ENCODE measurements at regions not wholly inside any gene's neighbourhood (a gene's known extent, or its start where the extent isn't known, plus 50 kb on each side); places are given as distances from the start of the nearest gene placed in this dataset.
A peak's percentile ranks its signal among the peaks of the same experiment; 100 is the strongest.

DNA sequence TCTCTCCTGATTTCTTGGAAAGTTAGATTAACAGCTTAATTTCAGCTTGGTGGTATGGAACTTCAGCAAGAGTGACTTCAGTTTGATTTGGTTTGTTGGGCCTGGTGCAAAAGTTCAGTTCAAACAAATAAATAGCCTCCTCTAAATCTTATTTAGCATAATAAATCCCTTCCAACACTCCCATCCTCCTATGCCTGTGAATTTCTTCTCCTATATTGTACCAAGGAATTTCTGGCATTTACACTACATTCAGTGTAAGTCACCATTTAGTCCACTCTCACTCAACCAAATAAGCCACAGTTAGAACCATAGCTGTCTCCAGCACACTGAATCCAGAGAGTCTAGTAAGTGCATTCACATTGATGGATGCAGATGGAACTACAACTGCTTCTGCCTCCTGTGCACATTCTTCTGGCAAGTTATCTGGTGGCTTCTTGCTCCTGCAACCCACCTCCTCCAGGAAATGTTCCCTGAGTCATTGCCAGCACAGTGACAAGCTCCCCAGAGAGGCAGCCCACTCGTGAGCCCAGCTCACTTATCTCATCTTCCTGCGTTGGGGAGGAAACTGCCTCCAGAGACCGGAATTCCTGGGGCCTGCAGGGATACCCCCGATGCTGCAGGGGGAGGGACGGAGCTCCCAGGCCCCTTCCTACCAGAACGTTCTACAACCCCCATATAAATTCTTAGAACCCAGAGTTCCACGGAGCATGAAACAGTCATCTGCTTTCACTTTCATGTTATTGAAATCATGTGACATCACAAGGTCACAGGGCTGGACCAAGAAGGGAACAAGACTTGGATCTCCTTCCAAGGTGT lies 318.3 kb downstream of the PHKB start:
- intact Hi-C loops (cut with micrococcal nuclease; ENCODE audit: unreplicated experiment): no loop called here
- DNase-seq (ENCODE audit: low spot score): no peak
- Histone ChIP-seq H3K36me3 (ENCODE audit: insufficient read depth, low read length) (no peaks in the 10 kb centered on the region), H3K79me2 (ENCODE audit: insufficient read depth, low read depth, low read length) (no peaks in the 10 kb centered on the region), H3K9me2 (ENCODE audit: insufficient read depth, low read length) (no peaks in the 10 kb centered on the region), H3K27ac (ENCODE audit: low read depth, low read length, poor library complexity, severe bottlenecking) (no peak overlapping the region), H4K20me1 (ENCODE audit: insufficient read depth, low read length) (no peaks in the 10 kb centered on the region), H2AFZ (ENCODE audit: low read length) (peak overlapping the region; percentile 45), H3K4me3 (ENCODE audit: low read depth, low read length, poor library complexity, severe bottlenecking) (peak overlapping the region; percentile 21), H3K4me1 (ENCODE audit: insufficient read depth, low read length, poor library complexity, severe bottlenecking) (no peaks in the 10 kb centered on the region), H3K4me2 (ENCODE audit: low read length) (peak overlapping the region; percentile 43; the same call in 1 of the 2 replicates), H3K9me3 (ENCODE audit: low read length) (no peaks in the 10 kb centered on the region)
- ChIA-PET CTCF (ENCODE audit: unreplicated experiment) (no interaction called here), POLR2A (no interaction called here)
- no TSS peak for BruUV-seq (replicated peaks)
- TF ChIP-seq EZH2phosphoT487 (IDR thresholded peaks at IDR 0.05; ENCODE audit: borderline replicate concordance, low read depth, low read length): no peak
- TF ChIP-seq, protein P1, sequence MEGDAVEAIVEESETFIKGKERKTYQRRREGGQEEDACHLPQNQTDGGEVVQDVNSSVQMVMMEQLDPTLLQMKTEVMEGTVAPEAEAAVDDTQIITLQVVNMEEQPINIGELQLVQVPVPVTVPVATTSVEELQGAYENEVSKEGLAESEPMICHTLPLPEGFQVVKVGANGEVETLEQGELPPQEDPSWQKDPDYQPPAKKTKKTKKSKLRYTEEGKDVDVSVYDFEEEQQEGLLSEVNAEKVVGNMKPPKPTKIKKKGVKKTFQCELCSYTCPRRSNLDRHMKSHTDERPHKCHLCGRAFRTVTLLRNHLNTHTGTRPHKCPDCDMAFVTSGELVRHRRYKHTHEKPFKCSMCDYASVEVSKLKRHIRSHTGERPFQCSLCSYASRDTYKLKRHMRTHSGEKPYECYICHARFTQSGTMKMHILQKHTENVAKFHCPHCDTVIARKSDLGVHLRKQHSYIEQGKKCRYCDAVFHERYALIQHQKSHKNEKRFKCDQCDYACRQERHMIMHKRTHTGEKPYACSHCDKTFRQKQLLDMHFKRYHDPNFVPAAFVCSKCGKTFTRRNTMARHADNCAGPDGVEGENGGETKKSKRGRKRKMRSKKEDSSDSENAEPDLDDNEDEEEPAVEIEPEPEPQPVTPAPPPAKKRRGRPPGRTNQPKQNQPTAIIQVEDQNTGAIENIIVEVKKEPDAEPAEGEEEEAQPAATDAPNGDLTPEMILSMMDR (conservative IDR thresholded peaks at IDR 0.05; ENCODE audit: low read length): no peak

DNA sequence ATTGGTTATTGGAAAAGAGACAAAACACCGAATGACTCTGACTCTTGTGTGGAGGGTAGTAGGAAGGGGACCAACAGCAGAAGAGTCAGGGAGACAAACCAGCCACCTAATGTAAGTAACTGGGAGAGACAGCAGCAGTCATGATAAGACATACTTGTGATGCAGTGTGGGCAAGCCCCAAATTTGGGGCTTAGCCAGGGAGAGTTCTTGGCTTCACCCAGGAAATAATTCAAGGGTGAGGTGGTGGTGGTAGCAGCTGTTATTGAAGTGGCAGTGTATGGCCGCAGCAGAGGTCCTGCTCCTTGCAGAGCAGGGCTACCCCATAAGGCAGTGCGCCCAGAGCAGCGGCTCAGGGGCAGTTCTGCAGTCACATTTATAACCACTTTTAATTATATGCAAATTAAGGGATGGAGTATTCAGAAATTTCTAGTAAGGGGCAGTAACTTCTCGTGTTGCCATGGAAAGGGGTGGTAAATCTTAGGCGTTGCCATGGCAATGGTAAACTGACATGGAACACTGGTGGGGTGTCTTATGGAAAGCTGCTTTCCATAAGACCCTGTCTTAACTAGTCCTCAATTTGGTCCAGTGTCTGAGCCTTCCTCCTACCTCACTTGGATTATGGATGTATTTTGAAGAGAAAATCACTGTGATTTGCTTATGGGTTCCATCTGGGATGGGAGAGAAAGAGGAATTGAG lies 317.1 kb downstream of the PHKB start:
- no peak for DNase-seq (ENCODE audit: low spot score)
- CTCF ChIA-PET (ENCODE audit: unreplicated experiment): no interaction called here
- no peak overlapping the region for H3K27ac ChIP-seq (ENCODE audit: low read depth, low read length, poor library complexity, severe bottlenecking)
- TF ChIP-seq EZH2phosphoT487 (IDR thresholded peaks at IDR 0.05; ENCODE audit: borderline replicate concordance, low read depth, low read length): no peak
- TF ChIP-seq, protein P1 (conservative IDR thresholded peaks at IDR 0.05; ENCODE audit: low read length): no peak
- no peak overlapping the region for H2AFZ ChIP-seq (ENCODE audit: low read length)
- H3K4me3 ChIP-seq (ENCODE audit: low read depth, low read length, poor library complexity, severe bottlenecking): no peak overlapping the region
- no peaks in the 10 kb centered on the region for H3K79me2 ChIP-seq (ENCODE audit: insufficient read depth, low read depth, low read length)
- H3K4me1 ChIP-seq (ENCODE audit: insufficient read depth, low read length, poor library complexity, severe bottlenecking): no peaks in the 10 kb centered on the region
- intact Hi-C loops (cut with micrococcal nuclease; ENCODE audit: unreplicated experiment): no loop called here
- POLR2A ChIA-PET: no interaction called here
- no TSS peak for BruUV-seq (replicated peaks)
- H3K4me2 ChIP-seq (ENCODE audit: low read length): no peak overlapping the region
- no peaks in the 10 kb centered on the region for H4K20me1 ChIP-seq (ENCODE audit: insufficient read depth, low read length)
- no peaks in the 10 kb centered on the region for H3K36me3 ChIP-seq (ENCODE audit: insufficient read depth, low read length)
- H3K9me3 ChIP-seq (ENCODE audit: low read length): no peaks in the 10 kb centered on the region
- H3K9me2 ChIP-seq (ENCODE audit: insufficient read depth, low read length): no peaks in the 10 kb centered on the region

DNA sequence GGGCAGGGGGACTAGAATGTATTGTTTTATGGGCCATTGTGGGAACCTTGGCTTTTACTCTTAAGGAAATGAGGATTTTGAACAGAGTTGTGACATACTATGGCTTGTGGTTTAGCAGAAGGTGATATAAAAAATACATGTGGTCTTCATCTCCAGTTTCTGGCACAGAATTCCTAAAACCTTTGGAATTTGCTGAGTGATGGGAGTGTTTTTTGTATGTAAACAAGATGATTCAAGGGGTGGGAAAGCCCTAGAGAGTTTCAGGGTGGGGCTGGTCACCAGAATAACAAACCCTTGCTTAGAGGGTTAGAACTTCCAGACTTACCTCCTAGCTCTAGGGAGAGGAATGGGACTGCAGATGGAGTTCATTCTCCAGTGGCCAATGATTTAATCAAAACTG lies 316.1 kb downstream of the PHKB start:
- no TSS peak for BruUV-seq (replicated peaks)
- Histone ChIP-seq H2AFZ (ENCODE audit: low read length) (no peak overlapping the region), H3K4me2 (ENCODE audit: low read length) (no peak overlapping the region), H3K4me1 (ENCODE audit: insufficient read depth, low read length, poor library complexity, severe bottlenecking) (no peaks in the 10 kb centered on the region), H3K79me2 (ENCODE audit: insufficient read depth, low read depth, low read length) (no peaks in the 10 kb centered on the region), H3K4me3 (ENCODE audit: low read depth, low read length, poor library complexity, severe bottlenecking) (no peak overlapping the region), H3K9me3 (ENCODE audit: low read length) (no peaks in the 10 kb centered on the region), H3K36me3 (ENCODE audit: insufficient read depth, low read length) (no peaks in the 10 kb centered on the region), H3K9me2 (ENCODE audit: insufficient read depth, low read length) (no peaks in the 10 kb centered on the region), H4K20me1 (ENCODE audit: insufficient read depth, low read length) (no peaks in the 10 kb centered on the region), H3K27ac (ENCODE audit: low read depth, low read length, poor library complexity, severe bottlenecking) (no peak overlapping the region)
- POLR2A ChIA-PET: no interaction called here
- DNase-seq (ENCODE audit: low spot score): no peak
- intact Hi-C loops (cut with micrococcal nuclease; ENCODE audit: unreplicated experiment): no loop called here
- CTCF ChIA-PET (ENCODE audit: unreplicated experiment): no interaction called here
- TF ChIP-seq EZH2phosphoT487 (IDR thresholded peaks at IDR 0.05; ENCODE audit: borderline replicate concordance, low read depth, low read length): no peak
- TF ChIP-seq, protein P1 (conservative IDR thresholded peaks at IDR 0.05; ENCODE audit: low read length): no peak

Measured in OCI-LY7 (cell line).